Erythroblast (primary cell): ENCODE measurements at regions not wholly inside any gene's neighbourhood (a gene's known extent, or its start where the extent isn't known, plus 50 kb on each side); places are given as distances from the start of the nearest gene placed in this dataset.
A peak's percentile ranks its signal among the peaks of the same experiment; 100 is the strongest.

ENCODE experiments used
- DNase-seq, 2 experiments: peaks; one replicate each; lab custom pipeline; 2025; lab: John Stamatoyannopoulos, UW
- GATA1 ChIP-seq: IDR thresholded peaks from 2 replicates; pipeline ENCODE4 v1.6.1; 2011; ENCODE audit warnings: low read depth, mild to moderate bottlenecking, control low read depth, low read length, moderate library complexity
- POLR2A ChIP-seq: IDR thresholded peaks from 2 replicates; pipeline ENCODE4 v1.6.1; 2011; ENCODE audit warnings: mild to moderate bottlenecking, low read length

- no peak for TF ChIP-seq POLR2A
- TF ChIP-seq GATA1: no peak
- no peak for DNase-seq
Measured at GRCh38 chr5:93649234-93649900, 66.3 kb downstream of the NR2F1 start.

- peak in 1 of 2 experiments; percentile 34 for DNase-seq
- no peak for TF ChIP-seq POLR2A
- no peak for TF ChIP-seq GATA1
Measured at GRCh38 chr5:93644760-93645159, 61.7 kb downstream of the NR2F1 start.
